Panc1 (cell line): ENCODE measurements at regions not wholly inside any gene's neighbourhood (a gene's known extent, or its start where the extent isn't known, plus 50 kb on each side); places are given as distances from the start of the nearest gene placed in this dataset.

ENCODE experiments used
- ATAC-seq: fragments of 200-7000 bp; cut with Tn5 transposase; 2 replicates; pipeline ENCODE4 v1.9.1; 2020; ENCODE audit warnings: mild to moderate bottlenecking, moderate library complexity
- BruUV-seq: library from RNA; stranded (reverse); fragments of 400-500 nt; replicated peaks from 2 replicates; lab custom pipeline; 2021; lab: Mats Ljungman, UMichigan
- CTCF ChIA-PET: fragments of 300-600 bp; sonication (Branson Sonifier 250); formaldehyde crosslinking; loops from one replicate; lab custom pipeline; 2022; ENCODE audit warnings: antibody characterized with exemption; lab: Charles Lee
- POLR2A ChIA-PET: fragments of 300-600 bp; sonication (Branson Sonifier 250); formaldehyde crosslinking; loops from one replicate; lab custom pipeline; 2022; ENCODE audit warnings: antibody characterized with exemption; lab: Charles Lee
- DNase-seq: peaks from one replicate; pipeline ENCODE4 v3.0.0-alpha.2; 2010; ENCODE audit warnings: low read depth, low spot score
- H3K27ac ChIP-seq: 2 replicates; pipeline ENCODE4 v1.5.1; 2011; ENCODE audit warnings: mild to moderate bottlenecking, low read length, inconsistent platforms
- H3K27me3 ChIP-seq: fragments of 200-500 bp; sonication (Bioruptor generic); 2 replicates; pipeline ENCODE4 v1.6.0; 2014; ENCODE audit warnings: low read length, inconsistent platforms; ENCODE audit not compliant: control insufficient read depth, insufficient read depth
- H3K36me3 ChIP-seq: fragments of 200-500 bp; sonication (Bioruptor generic); 2 replicates; pipeline ENCODE4 v1.5.1; 2014; ENCODE audit warnings: inconsistent platforms, mild to moderate bottlenecking, low read length, moderate library complexity; ENCODE audit not compliant: control insufficient read depth, insufficient read depth
- H3K4me1 ChIP-seq: 2 replicates; pipeline ENCODE4 v1.5.1; 2011; ENCODE audit warnings: inconsistent platforms, mild to moderate bottlenecking, low read length, moderate library complexity; ENCODE audit not compliant: control insufficient read depth, insufficient read depth
- H3K4me3 ChIP-seq, 2 experiments: 2 replicates each; pipeline ENCODE4 v1.5.1; 2011 to 2012; ENCODE audit warnings: low read depth in 2 of 2, low read length in 2 of 2, mild to moderate bottlenecking in 2 of 2, inconsistent platforms in 1 of 2, moderate library complexity in 1 of 2
- H3K9me3 ChIP-seq: fragments of 200-500 bp; sonication (Bioruptor generic); 2 replicates; pipeline ENCODE4 v1.5.1; 2014; ENCODE audit warnings: low read depth, mild to moderate bottlenecking, inconsistent platforms, low read length, moderate library complexity; ENCODE audit not compliant: control insufficient read depth, insufficient read depth
- POLR2AphosphoS5 ChIP-seq: IDR thresholded peaks from 2 replicates; pipeline ENCODE4 v1.6.1; 2012; ENCODE audit warnings: mild to moderate bottlenecking, low read depth, low read length, moderate library complexity
- SIN3A ChIP-seq: IDR thresholded peaks from 2 replicates; pipeline ENCODE4 v1.6.1; 2012; ENCODE audit warnings: low read depth, mild to moderate bottlenecking, low read length, moderate library complexity, borderline replicate concordance; ENCODE audit not compliant: insufficient read depth
- TCF7L2 ChIP-seq: IDR thresholded peaks from 2 replicates; pipeline ENCODE4 v1.6.1; 2011; ENCODE audit warnings: mild to moderate bottlenecking, low read depth, low read length, inconsistent platforms
- in situ Hi-C: cut with HindIII; loops from 2 replicates; pipeline ENCODE4 v1.10.0; 2016; ENCODE audit warnings: low sequenced_read_pairs, low pct_unique_long_range_greater_than_20kb
- intact Hi-C: fragments of 100-400 bp; cut with micrococcal nuclease; formaldehyde crosslinking; loops from one replicate; pipeline ENCODE4 v1.10.0; 2022; ENCODE audit not compliant: unreplicated experiment
- TF ChIP-seq, protein P1 (sequence below): fragments of 450-650 bp; IDR thresholded peaks from 2 replicates; pipeline ENCODE4 v1.5.1; 2017; ENCODE audit warnings: mild to moderate bottlenecking
- TF ChIP-seq, protein P2 (sequence below), 2 experiments: IDR thresholded peaks; 2 replicates each; pipeline ENCODE4 v1.6.1; 2011 to 2012; ENCODE audit warnings: low read depth in 2 of 2, control low read depth in 1 of 2, low read length in 1 of 2, mild to moderate bottlenecking in 1 of 2, moderate library complexity in 1 of 2; ENCODE audit not compliant: insufficient read depth in 1 of 2

DNA sequence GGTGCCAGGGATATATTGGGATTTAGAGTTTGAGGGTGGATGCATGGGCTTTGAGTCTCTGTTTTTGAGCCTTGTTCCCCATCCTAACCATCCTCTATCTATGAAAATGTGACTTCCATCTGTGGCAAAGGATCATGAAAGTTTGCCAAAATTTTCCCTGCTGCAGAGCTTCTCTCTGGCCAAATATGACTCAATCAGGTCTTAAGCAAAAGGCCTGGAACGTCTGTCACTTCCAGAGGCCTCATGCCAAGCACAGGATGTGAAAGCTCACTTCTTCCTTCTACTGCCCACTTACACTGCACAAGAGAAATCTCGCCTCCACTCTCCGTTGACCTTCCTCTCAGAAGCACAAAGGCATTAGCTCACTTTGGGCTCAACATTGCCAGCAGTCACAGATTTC lies 696.9 kb upstream of the NRP1 start:
- H3K4me3 ChIP-seq: no peak overlapping the region
- intact Hi-C loops (no loop called here), in situ Hi-C loops (no loop called here)
- ChIA-PET POLR2A (no interaction called here), CTCF (no interaction called here)
- BruUV-seq: no TSS peak
- H3K4me1 ChIP-seq: no peaks in the 10 kb centered on the region
- no peaks in the 10 kb centered on the region for H3K36me3 ChIP-seq
- no peak overlapping the region for H3K27ac ChIP-seq
- H3K27me3 ChIP-seq: no peaks in the 10 kb centered on the region
- no peak for TF ChIP-seq POLR2AphosphoS5
- TF ChIP-seq, protein P1, sequence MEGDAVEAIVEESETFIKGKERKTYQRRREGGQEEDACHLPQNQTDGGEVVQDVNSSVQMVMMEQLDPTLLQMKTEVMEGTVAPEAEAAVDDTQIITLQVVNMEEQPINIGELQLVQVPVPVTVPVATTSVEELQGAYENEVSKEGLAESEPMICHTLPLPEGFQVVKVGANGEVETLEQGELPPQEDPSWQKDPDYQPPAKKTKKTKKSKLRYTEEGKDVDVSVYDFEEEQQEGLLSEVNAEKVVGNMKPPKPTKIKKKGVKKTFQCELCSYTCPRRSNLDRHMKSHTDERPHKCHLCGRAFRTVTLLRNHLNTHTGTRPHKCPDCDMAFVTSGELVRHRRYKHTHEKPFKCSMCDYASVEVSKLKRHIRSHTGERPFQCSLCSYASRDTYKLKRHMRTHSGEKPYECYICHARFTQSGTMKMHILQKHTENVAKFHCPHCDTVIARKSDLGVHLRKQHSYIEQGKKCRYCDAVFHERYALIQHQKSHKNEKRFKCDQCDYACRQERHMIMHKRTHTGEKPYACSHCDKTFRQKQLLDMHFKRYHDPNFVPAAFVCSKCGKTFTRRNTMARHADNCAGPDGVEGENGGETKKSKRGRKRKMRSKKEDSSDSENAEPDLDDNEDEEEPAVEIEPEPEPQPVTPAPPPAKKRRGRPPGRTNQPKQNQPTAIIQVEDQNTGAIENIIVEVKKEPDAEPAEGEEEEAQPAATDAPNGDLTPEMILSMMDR: no peak
- no peak for TF ChIP-seq TCF7L2
- no peak for TF ChIP-seq SIN3A
- TF ChIP-seq, protein P2, sequence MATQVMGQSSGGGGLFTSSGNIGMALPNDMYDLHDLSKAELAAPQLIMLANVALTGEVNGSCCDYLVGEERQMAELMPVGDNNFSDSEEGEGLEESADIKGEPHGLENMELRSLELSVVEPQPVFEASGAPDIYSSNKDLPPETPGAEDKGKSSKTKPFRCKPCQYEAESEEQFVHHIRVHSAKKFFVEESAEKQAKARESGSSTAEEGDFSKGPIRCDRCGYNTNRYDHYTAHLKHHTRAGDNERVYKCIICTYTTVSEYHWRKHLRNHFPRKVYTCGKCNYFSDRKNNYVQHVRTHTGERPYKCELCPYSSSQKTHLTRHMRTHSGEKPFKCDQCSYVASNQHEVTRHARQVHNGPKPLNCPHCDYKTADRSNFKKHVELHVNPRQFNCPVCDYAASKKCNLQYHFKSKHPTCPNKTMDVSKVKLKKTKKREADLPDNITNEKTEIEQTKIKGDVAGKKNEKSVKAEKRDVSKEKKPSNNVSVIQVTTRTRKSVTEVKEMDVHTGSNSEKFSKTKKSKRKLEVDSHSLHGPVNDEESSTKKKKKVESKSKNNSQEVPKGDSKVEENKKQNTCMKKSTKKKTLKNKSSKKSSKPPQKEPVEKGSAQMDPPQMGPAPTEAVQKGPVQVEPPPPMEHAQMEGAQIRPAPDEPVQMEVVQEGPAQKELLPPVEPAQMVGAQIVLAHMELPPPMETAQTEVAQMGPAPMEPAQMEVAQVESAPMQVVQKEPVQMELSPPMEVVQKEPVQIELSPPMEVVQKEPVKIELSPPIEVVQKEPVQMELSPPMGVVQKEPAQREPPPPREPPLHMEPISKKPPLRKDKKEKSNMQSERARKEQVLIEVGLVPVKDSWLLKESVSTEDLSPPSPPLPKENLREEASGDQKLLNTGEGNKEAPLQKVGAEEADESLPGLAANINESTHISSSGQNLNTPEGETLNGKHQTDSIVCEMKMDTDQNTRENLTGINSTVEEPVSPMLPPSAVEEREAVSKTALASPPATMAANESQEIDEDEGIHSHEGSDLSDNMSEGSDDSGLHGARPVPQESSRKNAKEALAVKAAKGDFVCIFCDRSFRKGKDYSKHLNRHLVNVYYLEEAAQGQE (IDR thresholded peaks at IDR 0.05; ENCODE audit: insufficient read depth in 1 of 2, low read depth in 2 of 2, low read length in 1 of 2): no peak
- ATAC-seq (no peak), DNase-seq (no peak)
- no peaks in the 10 kb centered on the region for H3K9me3 ChIP-seq

DNA sequence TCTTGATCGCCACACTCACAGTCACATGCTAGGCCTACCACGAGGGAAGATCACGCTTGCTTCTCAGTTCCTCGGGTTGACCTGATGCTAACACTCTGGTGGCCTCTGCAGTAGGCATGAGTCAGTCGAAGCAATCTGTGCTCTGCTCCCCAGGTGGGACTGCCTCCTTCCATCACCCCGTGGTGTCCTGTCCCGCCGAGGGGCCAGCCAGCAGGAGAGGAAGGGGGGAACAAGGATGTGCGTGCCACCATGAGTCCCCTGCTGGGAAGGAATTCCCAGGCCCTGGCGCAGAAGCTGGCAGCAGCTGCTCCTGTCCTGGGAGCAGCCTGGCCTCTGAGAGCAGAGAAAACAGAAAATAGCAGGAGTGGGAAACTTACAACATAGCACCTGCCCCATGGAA lies 695.0 kb upstream of the NRP1 start:
- no peak overlapping the region for H3K27ac ChIP-seq
- no peaks in the 10 kb centered on the region for H3K27me3 ChIP-seq
- ChIA-PET POLR2A (no interaction called here), CTCF (no interaction called here)
- no peak overlapping the region for H3K4me3 ChIP-seq
- intact Hi-C loops: no loop called here
- H3K4me1 ChIP-seq: no peaks in the 10 kb centered on the region
- in situ Hi-C loops: no loop called here
- H3K9me3 ChIP-seq: no peaks in the 10 kb centered on the region
- BruUV-seq: no TSS peak
- no peaks in the 10 kb centered on the region for H3K36me3 ChIP-seq
- ATAC-seq (no peak), DNase-seq (no peak)
- TF ChIP-seq TCF7L2 (no peak), POLR2AphosphoS5 (no peak)

DNA sequence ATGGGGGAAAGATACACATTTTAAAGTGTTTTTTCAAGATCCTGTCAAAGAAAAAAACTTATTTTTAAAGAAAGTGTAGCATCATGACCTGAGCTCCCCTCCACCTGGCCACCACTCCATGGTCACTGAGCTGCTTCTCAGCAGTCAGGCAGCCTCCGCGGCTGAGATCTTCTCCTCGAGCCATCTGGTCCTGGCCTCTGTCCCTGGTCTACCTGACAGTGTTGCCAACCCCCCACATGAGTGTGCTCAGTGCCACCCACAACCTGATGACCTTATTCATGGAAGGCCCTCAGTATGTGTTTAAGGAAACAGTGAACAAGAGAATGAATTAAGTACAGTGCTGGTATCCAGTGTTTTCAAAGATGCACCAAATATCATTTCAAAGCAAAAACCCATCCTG lies 694.5 kb upstream of the NRP1 start:
- Histone ChIP-seq H3K4me3 (no peak overlapping the region), H3K27ac (no peak overlapping the region), H3K27me3 (no peaks in the 10 kb centered on the region), H3K4me1 (no peaks in the 10 kb centered on the region), H3K36me3 (no peaks in the 10 kb centered on the region), H3K9me3 (no peaks in the 10 kb centered on the region)
- ChIA-PET CTCF (no interaction called here), POLR2A (no interaction called here)
- no peak for TF ChIP-seq SIN3A
- no peak for TF ChIP-seq TCF7L2
- TF ChIP-seq, protein P2 (IDR thresholded peaks at IDR 0.05; ENCODE audit: insufficient read depth in 1 of 2, low read depth in 2 of 2, low read length in 1 of 2): no peak
- TF ChIP-seq, protein P1: no peak
- TF ChIP-seq POLR2AphosphoS5: no peak
- no TSS peak for BruUV-seq
- ATAC-seq (no peak), DNase-seq (no peak)
- in situ Hi-C loops (no loop called here), intact Hi-C loops (no loop called here)
